ENCODE measurements at regions not wholly inside any gene's neighbourhood (a gene's known extent, or its start where the extent isn't known, plus 50 kb on each side); places are given as distances from the start of the nearest gene placed in this dataset.

- TF ChIP-seq GATA1 (IDR thresholded peaks at IDR 0.05; ENCODE audit: low read depth, low read length) (no peak), POLR2A (IDR thresholded peaks at IDR 0.05; ENCODE audit: low read length) (no peak)
Observed at GRCh38 chr13:89902223-89902622, 1445.3 kb upstream of the MIR17HG start.

Data from erythroblast (primary cell).